Lower leg skin (tissue), 4 donors: ENCODE measurements at regions not wholly inside any gene's neighbourhood (a gene's known extent, or its start where the extent isn't known, plus 50 kb on each side); places are given as distances from the start of the nearest gene placed in this dataset.

Experiments used
- DNase-seq, 2 donors: peaks; one replicate each; pipeline ENCODE4 v3.0.0-alpha.2; 2019; ENCODE audit warnings: low spot score in 2 of 2
- H3K4me3 ChIP-seq: fragments of 200-600 bp; sonication (generic); 2 replicates; pipeline ENCODE4 v1.5.1; 2017; ENCODE audit warnings: mild to moderate bottlenecking, low read depth; ENCODE audit not compliant: poor library complexity, severe bottlenecking
- CTCF ChIP-seq, 3 donors: fragments of 450-650 bp; IDR thresholded peaks; one replicate each; pipeline ENCODE4 v1.5.1; 2016; ENCODE audit warnings: antibody characterized with exemption in 3 of 3, mild to moderate bottlenecking in 3 of 3, moderate library complexity in 2 of 3
- POLR2A ChIP-seq, 2 donors: fragments of 450-650 bp; IDR thresholded peaks; one replicate each; pipeline ENCODE4 v1.6.1; 2016 to 2017; ENCODE audit warnings: antibody characterized with exemption in 2 of 2, mild to moderate bottlenecking in 1 of 2, moderate library complexity in 1 of 2
- WGBS, 2 donors: methylation state at CpG; one replicate each; pipeline ENCODE4 v1.1.5; 2018; 5-methylcytosine and 5-hydroxymethylcytosine counted together
- intact Hi-C: fragments of 100-400 bp; cut with DNase I; formaldehyde crosslinking; loops from one replicate; pipeline ENCODE4 v1.15.0; 2023; ENCODE audit warnings: low total_unique reads

GRCh38 chr1:227453631-227454355, 109.6 kb upstream of the ZNF678 start:
- DNase-seq: no peak
- intact Hi-C loops: no loop called here
- 58% methylated on average over 9 of the region's 9 CpGs for WGBS, 2 donors
- H3K4me3 ChIP-seq: no peak overlapping the region
- TF ChIP-seq POLR2A (IDR thresholded peaks at IDR 0.05) (no peak), CTCF (IDR thresholded peaks at IDR 0.05) (no peak)

- H3K4me3 ChIP-seq: no peak overlapping the region
- no peak for TF ChIP-seq POLR2A (IDR thresholded peaks at IDR 0.05)
- TF ChIP-seq CTCF (IDR thresholded peaks at IDR 0.05): no peak
- no peak for DNase-seq
- intact Hi-C loops: no loop called here
These were observed 111.4 kb upstream of the ZNF678 start for GRCh38 chr1:227451954-227452353.

DNA sequence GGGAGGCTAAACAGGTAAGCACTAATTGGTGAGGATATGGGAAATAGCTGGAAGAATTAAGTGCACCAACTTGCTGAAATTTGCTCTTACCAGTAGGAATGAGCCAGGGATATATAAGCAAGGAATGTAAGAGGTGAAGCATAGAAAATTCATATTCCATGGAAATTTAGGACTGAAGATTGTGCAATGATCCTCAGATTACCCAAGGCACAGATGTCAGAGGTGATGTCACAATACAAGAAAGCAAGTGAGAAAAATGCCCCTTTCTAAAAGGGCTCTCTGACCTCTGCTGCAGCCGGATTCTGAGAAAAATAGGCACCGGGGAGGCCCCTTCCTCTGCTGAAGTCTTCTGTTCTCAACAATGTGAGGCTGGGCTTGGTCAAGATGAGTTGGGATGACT, 112.3 kb upstream of the ZNF678 start:
- TF ChIP-seq POLR2A (IDR thresholded peaks at IDR 0.05) (no peak), CTCF (IDR thresholded peaks at IDR 0.05) (no peak)
- WGBS, 2 donors: 88 to 89% methylated on average over 2 of the region's 2 CpGs
- DNase-seq: no peak
- H3K4me3 ChIP-seq: no peak overlapping the region
- intact Hi-C loops: no loop called here

- WGBS, 2 donors: 71 to 88% methylated on average over 2 of the region's 2 CpGs
- intact Hi-C loops: no loop called here
- DNase-seq: no peak
- no peak overlapping the region for H3K4me3 ChIP-seq
- TF ChIP-seq POLR2A (IDR thresholded peaks at IDR 0.05) (no peak), CTCF (IDR thresholded peaks at IDR 0.05) (no peak)
These were observed 112.9 kb upstream of the ZNF678 start for GRCh38 chr1:227450489-227450888.

DNA sequence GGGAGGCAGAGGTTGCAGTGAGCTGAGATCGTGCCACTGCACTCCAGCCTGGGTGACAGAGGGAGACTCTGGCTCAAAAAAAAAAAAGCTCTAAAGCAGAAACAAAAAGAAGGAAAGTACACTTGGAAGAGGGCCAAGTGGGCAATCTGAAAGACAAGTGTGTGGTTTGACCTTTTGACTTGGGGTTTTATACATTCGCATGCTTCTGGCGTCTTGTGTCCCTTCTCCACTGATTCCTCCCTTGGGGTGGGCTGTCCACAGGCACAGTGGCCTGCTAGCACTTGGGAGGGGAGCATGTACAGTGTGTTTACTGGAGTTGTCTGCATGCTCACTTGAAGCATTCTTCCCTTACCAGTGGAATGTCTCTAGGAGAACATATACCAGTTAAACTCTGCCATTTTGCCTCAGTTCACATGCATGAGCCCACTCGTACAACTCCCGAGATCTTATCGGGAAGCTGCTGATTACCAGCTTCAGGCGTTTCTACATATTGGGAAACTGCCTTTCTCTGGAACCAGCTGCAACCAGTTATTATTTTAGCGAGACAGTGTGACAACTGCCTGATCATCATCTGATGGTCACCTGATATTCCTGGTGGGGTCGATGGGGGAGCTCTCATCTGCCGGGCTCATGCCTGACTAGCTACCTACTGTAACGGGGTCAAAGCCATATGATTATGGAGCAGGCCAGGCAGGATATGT, 113.5 kb upstream of the ZNF678 start:
- WGBS, 2 donors: 68 to 74% methylated on average over 11 of the region's 11 CpGs
- intact Hi-C loops: no loop called here

More for the DNA sequence above, 113.5 kb upstream of the ZNF678 start:
- no peak for DNase-seq
- no peak for TF ChIP-seq CTCF (IDR thresholded peaks at IDR 0.05)
- no peak for TF ChIP-seq POLR2A (IDR thresholded peaks at IDR 0.05)
- no peak overlapping the region for H3K4me3 ChIP-seq
